ENCODE measurements at regions not wholly inside any gene's neighbourhood (a gene's known extent, or its start where the extent isn't known, plus 50 kb on each side); places are given as distances from the start of the nearest gene placed in this dataset.

DNA sequence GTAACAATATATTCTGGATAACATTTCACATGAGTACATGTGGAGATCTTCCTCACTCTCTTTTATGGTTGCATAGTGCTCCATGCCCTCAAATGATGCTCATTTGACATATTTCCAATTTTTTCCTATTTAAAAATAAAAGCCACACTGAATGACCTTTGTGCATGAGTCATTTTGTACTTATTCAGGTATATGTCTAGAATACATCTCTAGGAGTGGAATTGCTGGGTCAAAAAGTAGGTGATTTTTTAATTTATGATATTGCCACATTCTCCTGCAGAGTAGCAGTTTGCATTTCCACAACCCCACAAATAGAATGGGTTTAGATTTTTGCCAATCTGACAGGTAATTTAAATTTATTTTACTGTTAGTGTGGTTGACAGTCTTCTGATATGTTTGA is 104.8 kb downstream of the RPAP3 start:
- no peaks in the 10 kb centered on the region for H3K4me1 ChIP-seq
- no peaks in the 10 kb centered on the region for H3K36me3 ChIP-seq
- no peaks in the 10 kb centered on the region for H3K9me3 ChIP-seq
- no peak overlapping the region for H3K4me3 ChIP-seq (ENCODE audit: low read depth, low read length)
- no peaks in the 10 kb centered on the region for H3K27me3 ChIP-seq
- no peak for DNase-seq
- TF ChIP-seq, protein P1, sequence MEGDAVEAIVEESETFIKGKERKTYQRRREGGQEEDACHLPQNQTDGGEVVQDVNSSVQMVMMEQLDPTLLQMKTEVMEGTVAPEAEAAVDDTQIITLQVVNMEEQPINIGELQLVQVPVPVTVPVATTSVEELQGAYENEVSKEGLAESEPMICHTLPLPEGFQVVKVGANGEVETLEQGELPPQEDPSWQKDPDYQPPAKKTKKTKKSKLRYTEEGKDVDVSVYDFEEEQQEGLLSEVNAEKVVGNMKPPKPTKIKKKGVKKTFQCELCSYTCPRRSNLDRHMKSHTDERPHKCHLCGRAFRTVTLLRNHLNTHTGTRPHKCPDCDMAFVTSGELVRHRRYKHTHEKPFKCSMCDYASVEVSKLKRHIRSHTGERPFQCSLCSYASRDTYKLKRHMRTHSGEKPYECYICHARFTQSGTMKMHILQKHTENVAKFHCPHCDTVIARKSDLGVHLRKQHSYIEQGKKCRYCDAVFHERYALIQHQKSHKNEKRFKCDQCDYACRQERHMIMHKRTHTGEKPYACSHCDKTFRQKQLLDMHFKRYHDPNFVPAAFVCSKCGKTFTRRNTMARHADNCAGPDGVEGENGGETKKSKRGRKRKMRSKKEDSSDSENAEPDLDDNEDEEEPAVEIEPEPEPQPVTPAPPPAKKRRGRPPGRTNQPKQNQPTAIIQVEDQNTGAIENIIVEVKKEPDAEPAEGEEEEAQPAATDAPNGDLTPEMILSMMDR (IDR thresholded peaks at IDR 0.05; ENCODE audit: low read depth, low read length) = no peak

DNA sequence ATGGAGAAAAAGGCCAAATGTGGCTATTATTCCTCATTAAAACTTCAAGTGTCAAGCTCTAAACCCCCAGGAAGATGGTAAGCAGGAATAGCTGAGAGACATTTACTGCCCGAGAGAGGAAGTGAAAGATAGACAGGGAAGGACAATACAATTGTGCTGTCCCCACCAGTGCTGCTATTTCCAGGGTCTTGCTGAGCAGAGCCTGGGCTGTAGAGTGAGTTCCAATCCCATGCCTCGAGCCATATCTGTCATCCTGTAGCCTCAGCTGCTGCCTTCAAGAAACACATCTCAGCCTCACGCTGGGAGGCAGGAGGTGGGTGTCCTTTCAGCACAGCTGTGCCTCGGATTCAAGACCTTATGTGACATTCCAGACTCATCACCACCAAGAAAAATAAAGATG is 114.0 kb downstream of the RPAP3 start:
- DNase-seq = no peak
- Histone ChIP-seq H3K4me1 (no peaks in the 10 kb centered on the region), H3K27me3 (no peaks in the 10 kb centered on the region; the same call in 1 of the 2 replicates), H3K36me3 (no peaks in the 10 kb centered on the region), H3K9me3 (no peaks in the 10 kb centered on the region; the same call in 1 of the 2 replicates), H3K4me3 (ENCODE audit: low read depth, low read length) (no peak overlapping the region)
- TF ChIP-seq, protein P1 (IDR thresholded peaks at IDR 0.05; ENCODE audit: low read depth, low read length) = no peak

DNA sequence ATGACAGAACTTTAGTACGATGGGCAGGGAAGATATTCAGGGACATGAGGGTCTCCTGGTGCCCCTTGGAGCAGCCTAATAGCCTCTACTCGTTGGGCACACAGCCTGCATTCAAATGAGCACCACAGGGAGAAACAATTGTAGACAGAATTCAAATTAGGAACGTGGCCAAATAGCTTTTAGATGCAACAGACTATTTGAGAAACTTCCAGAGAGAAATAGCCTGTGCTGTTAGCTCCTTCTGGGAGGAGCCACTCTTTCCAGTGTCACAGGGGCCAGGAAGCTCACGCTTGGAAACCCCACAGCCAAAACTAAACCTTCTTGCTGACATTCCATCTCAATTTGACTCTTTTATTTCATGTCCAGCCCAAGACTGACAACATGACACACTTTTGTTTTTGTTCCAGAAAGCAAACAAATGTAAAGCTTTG is 114.5 kb downstream of the RPAP3 start:
- Histone ChIP-seq H3K4me1 (no peaks in the 10 kb centered on the region), H3K9me3 (no peaks in the 10 kb centered on the region; the same call in 1 of the 2 replicates), H3K27me3 (no peaks in the 10 kb centered on the region; the same call in 1 of the 2 replicates), H3K36me3 (no peaks in the 10 kb centered on the region), H3K4me3 (ENCODE audit: low read depth, low read length) (no peak overlapping the region)
- TF ChIP-seq, protein P1 (IDR thresholded peaks at IDR 0.05; ENCODE audit: low read depth, low read length) = no peak
- DNase-seq = no peak

DNA sequence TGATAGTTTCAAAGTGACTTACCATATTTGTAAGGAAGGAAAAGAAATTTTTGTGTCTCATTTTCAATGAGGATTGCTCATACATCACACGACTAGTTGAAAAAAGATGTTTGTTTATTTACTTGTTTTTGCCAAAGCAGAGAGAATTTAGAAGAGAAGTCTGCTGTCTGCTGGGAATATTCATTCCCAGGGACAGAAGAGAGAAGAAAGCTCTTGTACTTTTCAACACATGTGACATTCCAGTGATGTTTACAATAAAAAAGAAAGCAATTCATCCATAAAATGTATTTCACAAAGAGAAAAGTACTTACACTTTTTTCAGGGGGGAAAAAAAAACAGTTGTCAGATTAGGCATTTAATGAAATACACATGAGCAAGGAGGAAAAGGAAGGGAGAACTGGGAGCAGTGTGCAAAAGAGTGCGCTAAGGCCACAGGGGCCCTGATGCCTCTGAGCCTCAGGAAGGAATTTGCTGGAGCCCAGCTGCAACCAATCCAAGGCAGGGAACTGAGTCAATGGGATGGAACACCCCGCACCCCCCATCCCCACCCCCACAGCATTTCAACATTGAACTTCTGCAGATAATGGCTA is 115.0 kb downstream of the RPAP3 start:
- TF ChIP-seq, protein P1 (IDR thresholded peaks at IDR 0.05; ENCODE audit: low read depth, low read length) = no peak
- no peaks in the 10 kb centered on the region for H3K4me1 ChIP-seq
- H3K4me3 ChIP-seq (ENCODE audit: low read depth, low read length) = no peak overlapping the region
- no peak for DNase-seq
- H3K27me3 ChIP-seq = peaks cover 2% of the 10 kb centered on the region; the same call in 1 of the 2 replicates
- H3K9me3 ChIP-seq = no peaks in the 10 kb centered on the region; the same call in 1 of the 2 replicates
- no peaks in the 10 kb centered on the region for H3K36me3 ChIP-seq

DNA sequence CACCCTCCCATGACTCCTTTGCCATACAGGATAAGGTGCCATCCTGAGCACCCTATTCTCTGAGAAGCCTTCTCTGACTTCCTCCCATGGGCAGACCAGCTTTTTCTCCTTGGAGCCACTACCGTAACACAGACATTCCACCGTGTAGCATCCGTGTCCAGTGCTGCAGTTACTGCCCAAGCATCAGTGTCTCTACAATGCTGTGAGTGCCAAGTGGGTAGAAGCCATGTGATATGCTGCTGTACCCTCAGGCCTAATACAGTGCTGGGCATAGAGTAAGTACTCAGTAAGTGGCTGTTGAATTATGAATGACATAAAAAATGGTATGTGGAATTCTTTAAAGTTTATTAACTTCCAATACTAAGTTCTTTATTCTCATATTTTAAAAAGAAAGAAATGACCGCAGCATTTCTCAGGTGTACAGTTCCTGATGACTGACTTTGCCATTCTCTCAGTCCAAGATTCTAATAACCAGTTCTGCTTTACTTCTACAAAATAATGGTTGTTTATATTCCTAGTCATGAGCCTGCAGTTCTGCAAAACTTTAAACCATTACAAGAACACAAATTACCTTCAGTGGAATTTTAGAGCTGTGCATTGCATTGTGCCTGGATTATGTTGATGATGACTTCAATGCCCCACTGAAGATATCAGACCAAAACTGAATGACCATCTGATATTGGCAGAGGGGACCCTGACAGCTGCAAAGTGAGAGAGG is 118.7 kb downstream of the RPAP3 start:
- Histone ChIP-seq H3K9me3 (no peaks in the 10 kb centered on the region), H3K27me3 (peaks cover 3% of the 10 kb centered on the region; the same call in 1 of the 2 replicates), H3K4me3 (ENCODE audit: low read depth, low read length) (no peak overlapping the region), H3K36me3 (no peaks in the 10 kb centered on the region), H3K4me1 (no peaks in the 10 kb centered on the region)
- no peak for DNase-seq
- TF ChIP-seq, protein P1 (IDR thresholded peaks at IDR 0.05; ENCODE audit: low read depth, low read length) = no peak

DNA sequence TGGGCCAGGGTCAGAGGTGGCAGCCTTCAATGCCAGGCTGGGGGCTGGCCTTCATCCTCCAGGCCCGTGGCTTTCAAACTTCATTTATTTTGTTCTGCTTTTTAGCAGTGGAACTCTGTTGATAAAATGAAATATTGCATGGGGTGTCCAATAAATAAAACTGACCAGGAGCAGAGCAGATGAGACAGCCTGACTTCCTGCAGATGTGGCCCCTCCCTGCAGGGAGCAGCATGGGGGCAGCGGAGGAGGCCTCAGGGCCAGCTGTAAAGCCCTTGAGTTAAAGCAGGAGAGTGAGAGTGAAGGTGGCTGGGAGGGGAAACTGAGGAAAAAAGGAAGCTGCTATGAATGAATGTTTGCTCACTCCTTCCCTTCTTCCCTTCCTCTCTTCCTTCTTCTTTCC is 120.3 kb downstream of the RPAP3 start:
- Histone ChIP-seq H3K4me1 (no peaks in the 10 kb centered on the region), H3K4me3 (ENCODE audit: low read depth, low read length) (no peak overlapping the region), H3K27me3 (peaks cover 3% of the 10 kb centered on the region; the same call in 1 of the 2 replicates), H3K36me3 (no peaks in the 10 kb centered on the region), H3K9me3 (no peaks in the 10 kb centered on the region)
- TF ChIP-seq, protein P1 (IDR thresholded peaks at IDR 0.05; ENCODE audit: low read depth, low read length) = no peak
- DNase-seq = no peak
